ENCODE measurements at regions not wholly inside any gene's neighbourhood (a gene's known extent, or its start where the extent isn't known, plus 50 kb on each side); places are given as distances from the start of the nearest gene placed in this dataset. TPM values are rescaled to one million over a fixed set of nuclear protein-coding genes. Genes with fewer than 3 reads are reported as not detected.

DNA sequence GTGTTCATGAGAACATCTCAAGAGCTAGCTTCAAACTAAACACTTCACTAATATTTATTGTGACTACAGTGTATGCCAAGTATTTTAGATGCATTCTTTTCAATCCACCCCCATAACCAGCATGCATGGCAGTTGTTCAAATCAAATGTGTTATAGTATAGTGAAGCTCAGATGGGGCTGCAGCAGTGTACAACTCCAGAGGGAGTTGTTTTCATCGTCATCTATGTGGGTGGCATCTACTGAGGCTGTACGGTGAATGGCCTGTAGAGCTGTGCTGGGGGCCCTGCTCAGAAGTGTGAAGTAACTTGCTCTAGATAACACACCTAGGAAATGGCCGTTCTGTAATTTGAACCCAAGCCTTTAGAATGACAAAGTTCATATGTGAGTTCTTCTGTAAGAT, 71.8 kb upstream of the LRATD1 start:
- DNase-seq (ENCODE audit: low spot score) = no peak
- ATAC-seq (ENCODE audit: low FRiP score) = no peak
- TF ChIP-seq, protein P1, sequence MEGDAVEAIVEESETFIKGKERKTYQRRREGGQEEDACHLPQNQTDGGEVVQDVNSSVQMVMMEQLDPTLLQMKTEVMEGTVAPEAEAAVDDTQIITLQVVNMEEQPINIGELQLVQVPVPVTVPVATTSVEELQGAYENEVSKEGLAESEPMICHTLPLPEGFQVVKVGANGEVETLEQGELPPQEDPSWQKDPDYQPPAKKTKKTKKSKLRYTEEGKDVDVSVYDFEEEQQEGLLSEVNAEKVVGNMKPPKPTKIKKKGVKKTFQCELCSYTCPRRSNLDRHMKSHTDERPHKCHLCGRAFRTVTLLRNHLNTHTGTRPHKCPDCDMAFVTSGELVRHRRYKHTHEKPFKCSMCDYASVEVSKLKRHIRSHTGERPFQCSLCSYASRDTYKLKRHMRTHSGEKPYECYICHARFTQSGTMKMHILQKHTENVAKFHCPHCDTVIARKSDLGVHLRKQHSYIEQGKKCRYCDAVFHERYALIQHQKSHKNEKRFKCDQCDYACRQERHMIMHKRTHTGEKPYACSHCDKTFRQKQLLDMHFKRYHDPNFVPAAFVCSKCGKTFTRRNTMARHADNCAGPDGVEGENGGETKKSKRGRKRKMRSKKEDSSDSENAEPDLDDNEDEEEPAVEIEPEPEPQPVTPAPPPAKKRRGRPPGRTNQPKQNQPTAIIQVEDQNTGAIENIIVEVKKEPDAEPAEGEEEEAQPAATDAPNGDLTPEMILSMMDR (IDR thresholded peaks at IDR 0.05) = no peak

DNA sequence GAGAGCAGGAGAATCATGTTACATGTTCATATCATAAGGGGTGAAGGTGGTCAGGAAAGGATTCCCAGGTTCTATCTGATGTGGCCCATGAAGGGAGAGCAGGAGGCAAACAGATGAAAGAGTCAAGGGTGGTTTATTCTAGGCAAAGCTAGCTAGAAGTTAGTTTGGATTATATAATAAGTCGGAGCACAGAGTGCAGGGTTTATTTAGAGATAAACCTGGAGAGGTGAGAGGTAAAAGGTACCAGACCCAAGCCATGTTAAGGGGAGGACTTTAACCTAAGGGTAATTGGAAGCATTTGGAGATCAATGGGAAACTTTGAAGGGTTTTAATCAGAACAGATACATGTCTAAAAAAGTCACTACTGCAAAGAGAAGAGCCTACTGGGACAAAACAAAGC, 69.2 kb upstream of the LRATD1 start:
- DNase-seq (ENCODE audit: low spot score) (no peak), ATAC-seq (ENCODE audit: low FRiP score) (no peak)
- TF ChIP-seq, protein P1 (IDR thresholded peaks at IDR 0.05) = no peak

DNA sequence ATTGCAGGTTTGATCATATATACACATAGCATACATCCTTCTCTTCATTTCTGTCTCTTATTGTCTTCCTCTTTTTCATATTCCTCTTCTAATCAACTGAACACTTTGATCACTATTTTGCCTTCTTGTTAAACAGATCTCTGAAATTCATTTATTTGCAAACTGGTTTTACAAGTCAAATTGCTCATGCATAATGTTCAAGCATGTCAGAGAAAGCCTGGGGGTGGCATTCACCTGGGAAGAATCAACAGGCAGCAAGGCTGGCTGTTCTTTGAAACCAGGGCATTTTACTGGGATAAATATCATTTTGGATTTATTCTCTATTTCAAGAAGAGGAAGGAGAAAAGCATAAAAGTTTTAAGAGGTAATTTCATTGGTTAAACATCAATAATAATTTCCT, 66.9 kb upstream of the LRATD1 start:
- DNase-seq (ENCODE audit: low spot score) = no peak
- no peak for ATAC-seq (ENCODE audit: low FRiP score)
- TF ChIP-seq, protein P1 (IDR thresholded peaks at IDR 0.05) = no peak

DNA sequence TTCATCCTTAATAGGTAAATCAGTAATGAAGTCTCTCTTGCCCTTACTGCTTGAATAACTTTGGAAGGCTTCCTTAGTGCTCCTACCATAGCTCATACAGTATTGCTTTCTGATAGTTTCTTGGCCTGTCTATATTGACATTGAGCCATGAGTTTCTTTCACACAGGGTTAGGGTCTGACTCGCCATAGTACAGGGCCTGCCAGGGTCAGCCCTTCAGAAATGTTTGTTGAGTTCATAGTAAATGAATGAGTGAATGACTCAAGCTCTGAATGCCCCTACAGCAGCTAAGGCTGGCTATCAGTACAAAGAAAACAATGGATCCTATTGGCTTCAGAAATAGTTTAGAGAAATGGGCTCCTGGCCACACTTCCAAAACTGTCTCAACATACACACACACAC, 65.0 kb upstream of the LRATD1 start:
- no peak for ATAC-seq (ENCODE audit: low FRiP score)
- no peak for DNase-seq (ENCODE audit: low spot score)
- TF ChIP-seq, protein P1 (IDR thresholded peaks at IDR 0.05) = no peak

DNA sequence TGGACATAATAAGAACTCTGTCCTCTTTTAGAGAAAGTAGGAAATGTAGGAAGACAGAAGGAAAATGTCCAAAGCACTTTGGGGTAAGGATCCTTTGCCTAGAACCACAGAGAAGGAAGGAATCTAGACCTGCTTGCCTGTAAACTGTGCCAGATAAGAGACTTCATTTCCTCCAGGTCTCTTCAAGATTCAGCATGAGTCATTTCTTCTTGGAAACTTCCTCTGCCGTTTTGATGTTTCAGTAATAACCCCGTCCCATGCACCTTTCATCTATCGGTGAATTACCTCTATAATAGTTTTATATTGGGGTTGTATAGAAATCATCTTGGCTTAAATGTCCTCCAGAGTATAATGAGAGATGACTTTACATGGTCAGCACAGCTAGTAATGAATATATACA, 63.2 kb upstream of the LRATD1 start:
- no peak for DNase-seq (ENCODE audit: low spot score)
- ATAC-seq (ENCODE audit: low FRiP score) = no peak
- TF ChIP-seq, protein P1 (IDR thresholded peaks at IDR 0.05) = no peak

DNA sequence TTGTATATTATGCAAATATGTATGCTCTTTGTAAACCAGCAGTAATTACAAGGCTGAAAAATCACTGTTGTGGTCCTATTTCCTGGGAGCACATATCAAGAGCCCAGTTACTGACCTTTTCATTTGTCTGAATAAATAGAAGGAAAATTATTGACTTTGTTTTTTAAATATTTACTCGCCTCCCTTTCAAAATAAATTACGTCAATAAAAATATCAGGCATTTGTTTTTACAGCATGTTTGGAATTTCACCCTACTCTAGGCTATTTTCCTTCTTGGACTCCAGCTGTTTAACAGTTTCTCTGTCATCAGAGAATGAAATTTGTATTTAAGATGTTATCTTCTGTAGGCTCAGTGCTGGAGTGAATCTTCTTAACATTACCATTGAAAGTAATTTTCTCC, 59.9 kb upstream of the LRATD1 start:
- ATAC-seq (ENCODE audit: low FRiP score) (no peak), DNase-seq (ENCODE audit: low spot score) (no peak)
- TF ChIP-seq, protein P1 (IDR thresholded peaks at IDR 0.05) = no peak

DNA sequence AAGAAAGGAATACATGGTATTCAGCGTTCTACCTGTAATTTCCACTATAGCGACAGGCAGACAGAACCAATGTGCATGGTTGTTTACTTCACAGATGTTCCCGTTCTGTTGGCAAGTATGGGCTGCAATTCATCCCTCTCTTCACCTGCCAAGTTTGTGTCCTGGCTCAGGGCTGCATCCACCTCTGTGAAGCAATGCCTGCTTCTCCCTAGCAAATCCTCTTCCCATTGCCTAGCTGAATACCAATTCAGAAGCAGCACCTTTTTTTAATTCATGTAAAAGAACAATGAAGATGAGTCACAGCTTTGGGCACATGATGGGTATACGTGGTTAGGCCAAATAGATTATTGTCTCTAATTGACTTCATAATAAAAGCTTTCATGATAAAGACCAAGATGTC, 54.7 kb upstream of the LRATD1 start:
- ATAC-seq (ENCODE audit: low FRiP score) = no peak
- TF ChIP-seq, protein P1 (IDR thresholded peaks at IDR 0.05) = no peak
- no peak for DNase-seq (ENCODE audit: low spot score)

Small RNAs in the stretch of these regions (small RNA-seq; reads per million reads assigned to genes)
- gene RF00017 (not detected), gene RNU6-1288P (not detected)

Data from omental fat pad (tissue), 3 donors.